Glutamatergic neuron (in vitro differentiated cells): ENCODE measurements at regions not wholly inside any gene's neighbourhood (a gene's known extent, or its start where the extent isn't known, plus 50 kb on each side); places are given as distances from the start of the nearest gene placed in this dataset.

Experiments used
- DNase-seq: peaks from one replicate; pipeline ENCODE4 v3.0.0; 2022
- H3K27ac Mint-ChIP-seq: one replicate; pipeline ENCODE4 v1.8.0; 2020; ENCODE audit warnings: mild to moderate bottlenecking, mixed read lengths, inconsistent platforms; ENCODE audit not compliant: unreplicated experiment
- H3K27me3 Mint-ChIP-seq: one replicate; pipeline ENCODE4 v1.8.0; 2020; ENCODE audit warnings: mild to moderate bottlenecking, moderate library complexity, mixed read lengths, inconsistent platforms; ENCODE audit not compliant: unreplicated experiment
- H3K36me3 Mint-ChIP-seq: one replicate; pipeline ENCODE4 v1.8.0; 2020; ENCODE audit warnings: mild to moderate bottlenecking, mixed read lengths, inconsistent platforms; ENCODE audit not compliant: unreplicated experiment
- H3K4me1 Mint-ChIP-seq: one replicate; pipeline ENCODE4 v1.8.0; 2020; ENCODE audit warnings: mild to moderate bottlenecking, low read depth, mixed read lengths, inconsistent platforms; ENCODE audit not compliant: unreplicated experiment
- H3K4me3 Mint-ChIP-seq: one replicate; pipeline ENCODE4 v1.8.0; 2020; ENCODE audit warnings: mild to moderate bottlenecking, mixed read lengths, inconsistent platforms; ENCODE audit not compliant: unreplicated experiment
- H3K9me3 Mint-ChIP-seq: one replicate; pipeline ENCODE4 v1.8.0; 2020; ENCODE audit warnings: mild to moderate bottlenecking, moderate library complexity, mixed read lengths, inconsistent platforms; ENCODE audit not compliant: unreplicated experiment
- TF ChIP-seq, protein P1 (sequence below): fragments of 200-600 bp; sonication (generic); IDR thresholded peaks from one replicate; pipeline ENCODE4 v1.5.0; 2021; ENCODE audit not compliant: partially characterized antibody, unreplicated experiment

- no peaks in the 10 kb centered on the region for H3K36me3 Mint-ChIP-seq
- H3K4me1 Mint-ChIP-seq: no peaks in the 10 kb centered on the region
- DNase-seq: no peak
Observed at GRCh38 chr7:14048889-14049288, 59.4 kb upstream of the ETV1 start.

DNA sequence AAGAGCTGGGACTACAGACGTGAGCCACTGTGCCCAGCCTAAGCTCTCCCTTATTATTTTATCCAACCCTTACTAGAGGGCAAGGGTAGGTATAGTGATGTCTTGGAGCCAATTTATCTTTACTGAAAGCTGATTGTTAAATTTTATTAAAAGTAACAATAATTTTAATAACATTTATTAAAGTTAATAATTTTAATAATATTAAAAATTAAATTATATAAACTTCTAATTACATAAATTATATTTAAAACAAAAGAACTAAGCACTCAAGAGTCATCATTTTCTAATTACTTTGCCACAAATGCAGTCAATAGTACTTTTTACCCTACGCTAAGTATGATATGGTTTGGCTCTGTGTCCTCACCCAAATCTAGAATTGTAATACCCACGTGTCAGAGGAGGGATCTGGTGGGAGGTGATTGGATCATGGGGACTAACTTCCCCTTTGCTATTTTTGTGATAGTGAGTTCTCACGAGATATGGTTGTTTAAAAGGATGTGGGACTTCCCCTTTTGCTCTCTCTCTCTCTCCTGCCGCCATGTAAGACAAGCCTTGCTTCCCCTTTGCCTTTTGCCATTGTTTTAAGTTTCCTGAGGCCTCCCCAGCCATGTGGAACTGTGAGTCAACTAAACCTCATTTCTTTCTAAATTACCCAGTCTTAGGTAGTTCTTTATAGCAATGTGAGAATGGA, 58.4 kb upstream of the ETV1 start:
- peaks cover 3% of the 10 kb centered on the region for H3K27me3 Mint-ChIP-seq
- TF ChIP-seq, protein P1, sequence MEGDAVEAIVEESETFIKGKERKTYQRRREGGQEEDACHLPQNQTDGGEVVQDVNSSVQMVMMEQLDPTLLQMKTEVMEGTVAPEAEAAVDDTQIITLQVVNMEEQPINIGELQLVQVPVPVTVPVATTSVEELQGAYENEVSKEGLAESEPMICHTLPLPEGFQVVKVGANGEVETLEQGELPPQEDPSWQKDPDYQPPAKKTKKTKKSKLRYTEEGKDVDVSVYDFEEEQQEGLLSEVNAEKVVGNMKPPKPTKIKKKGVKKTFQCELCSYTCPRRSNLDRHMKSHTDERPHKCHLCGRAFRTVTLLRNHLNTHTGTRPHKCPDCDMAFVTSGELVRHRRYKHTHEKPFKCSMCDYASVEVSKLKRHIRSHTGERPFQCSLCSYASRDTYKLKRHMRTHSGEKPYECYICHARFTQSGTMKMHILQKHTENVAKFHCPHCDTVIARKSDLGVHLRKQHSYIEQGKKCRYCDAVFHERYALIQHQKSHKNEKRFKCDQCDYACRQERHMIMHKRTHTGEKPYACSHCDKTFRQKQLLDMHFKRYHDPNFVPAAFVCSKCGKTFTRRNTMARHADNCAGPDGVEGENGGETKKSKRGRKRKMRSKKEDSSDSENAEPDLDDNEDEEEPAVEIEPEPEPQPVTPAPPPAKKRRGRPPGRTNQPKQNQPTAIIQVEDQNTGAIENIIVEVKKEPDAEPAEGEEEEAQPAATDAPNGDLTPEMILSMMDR: no peak
- no peak overlapping the region for H3K4me3 Mint-ChIP-seq
- H3K4me1 Mint-ChIP-seq: no peaks in the 10 kb centered on the region
- H3K9me3 Mint-ChIP-seq: no peaks in the 10 kb centered on the region
- DNase-seq: no peak
- H3K36me3 Mint-ChIP-seq: no peaks in the 10 kb centered on the region
- no peak overlapping the region for H3K27ac Mint-ChIP-seq

More at GRCh38 chr7:14048889-14049288, 59.4 kb upstream of the ETV1 start:
- Mint-ChIP-seq H3K9me3 (no peaks in the 10 kb centered on the region), H3K4me3 (no peak overlapping the region), H3K27ac (no peak overlapping the region), H3K27me3 (peaks cover 3% of the 10 kb centered on the region)
- TF ChIP-seq, protein P1: no peak

- no peak overlapping the region for H3K4me3 Mint-ChIP-seq
- no peaks in the 10 kb centered on the region for H3K36me3 Mint-ChIP-seq
- H3K27me3 Mint-ChIP-seq: peaks cover 3% of the 10 kb centered on the region
- H3K4me1 Mint-ChIP-seq: no peaks in the 10 kb centered on the region
- no peaks in the 10 kb centered on the region for H3K9me3 Mint-ChIP-seq
- TF ChIP-seq, protein P1: no peak
- no peak for DNase-seq
- H3K27ac Mint-ChIP-seq: no peak overlapping the region
Observed at GRCh38 chr7:14045651-14046050, 56.2 kb upstream of the ETV1 start.

DNA sequence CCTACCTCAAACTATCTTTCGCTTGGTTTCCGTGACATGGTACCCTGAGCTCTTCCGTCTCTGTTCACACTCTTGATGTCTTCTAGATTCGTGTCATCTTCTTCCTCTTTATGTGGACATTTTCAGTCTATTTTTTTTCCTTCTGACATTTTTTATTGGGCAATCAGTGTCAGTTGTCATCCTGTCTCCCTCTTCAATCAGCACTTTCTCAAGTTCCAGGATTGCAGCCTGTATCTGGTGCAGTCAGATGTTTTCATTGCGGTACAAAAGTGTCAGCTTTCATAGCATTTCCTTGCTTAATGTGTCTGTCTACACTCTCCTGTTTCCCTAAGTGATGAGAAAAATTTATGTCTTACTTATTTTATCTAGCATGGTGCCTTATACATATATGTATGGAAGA, 51.1 kb upstream of the ETV1 start:
- TF ChIP-seq, protein P1: no peak
- Mint-ChIP-seq H3K9me3 (no peaks in the 10 kb centered on the region), H3K4me3 (no peak overlapping the region), H3K4me1 (no peaks in the 10 kb centered on the region), H3K27me3 (peaks cover 1% of the 10 kb centered on the region), H3K36me3 (no peaks in the 10 kb centered on the region), H3K27ac (no peak overlapping the region)
- DNase-seq: no peak
